Activated CD4-positive, alpha-beta T cell treated with anti-CD3 and anti-CD28 coated beads for 36 hours (primary cell): ENCODE measurements at regions not wholly inside any gene's neighbourhood (a gene's known extent, or its start where the extent isn't known, plus 50 kb on each side); places are given as distances from the start of the nearest gene placed in this dataset.

ENCODE experiments used
- ATAC-seq: fragments of 200-7000 bp; cut with Tn5 transposase; one replicate; pipeline ENCODE4 v1.10.0; 2021; ENCODE audit warnings: mild to moderate bottlenecking, moderate library complexity
- CTCF ChIA-PET: fragments of 350-600 bp; sonication (Branson Sonifier 250); formaldehyde crosslinking; loops from one replicate; lab custom pipeline; 2021; ENCODE audit warnings: antibody characterized with exemption; lab: Charles Lee
- POLR2A ChIA-PET: fragments of 350-600 bp; sonication (Branson Sonifier 250); formaldehyde crosslinking; loops from one replicate; lab custom pipeline; 2021; ENCODE audit warnings: antibody characterized with exemption, inconsistent platforms; lab: Charles Lee
- DNase-seq: peaks from one replicate; pipeline ENCODE4 v3.0.0-alpha.2; 2020
- H3K27ac Mint-ChIP-seq: one replicate; pipeline ENCODE4 v1.8.0; 2021; ENCODE audit warnings: mixed read lengths
- H3K27me3 Mint-ChIP-seq: one replicate; pipeline ENCODE4 v1.8.0; 2021; ENCODE audit warnings: mixed read lengths
- H3K36me3 Mint-ChIP-seq: one replicate; pipeline ENCODE4 v1.8.0; 2021; ENCODE audit warnings: low read depth, mixed read lengths
- H3K4me1 Mint-ChIP-seq: one replicate; pipeline ENCODE4 v1.8.0; 2021; ENCODE audit warnings: mixed read lengths
- H3K4me3 Mint-ChIP-seq: one replicate; pipeline ENCODE4 v1.8.0; 2021; ENCODE audit warnings: mild to moderate bottlenecking, moderate library complexity, mixed read lengths
- H3K9me3 Mint-ChIP-seq: one replicate; pipeline ENCODE4 v1.8.0; 2021; ENCODE audit warnings: low read depth, mixed read lengths
- intact Hi-C, 2 experiments: fragments of 100-400 bp; cut with DNase I in 1 of 2; cut with micrococcal nuclease in 1 of 2; formaldehyde crosslinking; loops; one replicate each; pipeline versions ENCODE4 v1.14.2 to v1.15.1; 2022 to 2024; cut with DNase I, micrococcal nuclease

GRCh38 chr6:3984494-3984893 lies 94.4 kb downstream of the FAM217A start:
- Mint-ChIP-seq H3K9me3 (peaks cover 3% of the 10 kb centered on the region), H3K27me3 (no peaks in the 10 kb centered on the region)
- CTCF ChIA-PET: no interaction called here

GRCh38 chr6:3986241-3986640 lies 92.7 kb downstream of the FAM217A start:
- H3K4me1 Mint-ChIP-seq: peaks cover 10% of the 10 kb centered on the region
- ATAC-seq: no peak
- no peak overlapping the region for H3K4me3 Mint-ChIP-seq
- H3K36me3 Mint-ChIP-seq: peaks cover 4% of the 10 kb centered on the region
- POLR2A ChIA-PET: no interaction called here
- no peak for DNase-seq
- CTCF ChIA-PET: interaction anchor here (0.7 to 1.9 kb wide), 10 partner anchors 9 to 275 kb away, joined by 3 to 10 read pairs (median 4); no protein-coding TSS in a partner anchor
- peaks cover 3% of the 10 kb centered on the region for H3K9me3 Mint-ChIP-seq
- no peaks in the 10 kb centered on the region for H3K27me3 Mint-ChIP-seq
- no peak overlapping the region for H3K27ac Mint-ChIP-seq
- intact Hi-C loops: no loop called here

More at GRCh38 chr6:3984494-3984893, 94.4 kb downstream of the FAM217A start:
- POLR2A ChIA-PET: no interaction called here
- peaks cover 4% of the 10 kb centered on the region for H3K36me3 Mint-ChIP-seq
- H3K4me3 Mint-ChIP-seq: no peak overlapping the region
- no peak for ATAC-seq
- no peak overlapping the region for H3K27ac Mint-ChIP-seq
- peaks cover 5% of the 10 kb centered on the region for H3K4me1 Mint-ChIP-seq
- intact Hi-C loops: no loop called here
- no peak for DNase-seq

- Mint-ChIP-seq H3K36me3 (peaks cover 2% of the 10 kb centered on the region), H3K27ac (no peak overlapping the region), H3K27me3 (no peaks in the 10 kb centered on the region), H3K4me1 (peaks cover 10% of the 10 kb centered on the region), H3K9me3 (peaks cover under 1% of the 10 kb centered on the region), H3K4me3 (no peak overlapping the region)
- ATAC-seq (no peak), DNase-seq (no peak)
- CTCF ChIA-PET: interaction anchor here (0.6 to 1.9 kb wide), 6 partner anchors 9 to 275 kb away, joined by 3 to 10 read pairs (median 4); no protein-coding TSS in a partner anchor
- intact Hi-C loops: no loop called here
- POLR2A ChIA-PET: no interaction called here
Measured at GRCh38 chr6:3987053-3987452, 91.9 kb downstream of the FAM217A start.

GRCh38 chr6:3987576-3987975 lies 91.4 kb downstream of the FAM217A start:
- Mint-ChIP-seq H3K27ac (no peak overlapping the region), H3K36me3 (no peaks in the 10 kb centered on the region), H3K9me3 (no peaks in the 10 kb centered on the region), H3K27me3 (no peaks in the 10 kb centered on the region), H3K4me1 (peaks cover 10% of the 10 kb centered on the region), H3K4me3 (no peak overlapping the region)
- ATAC-seq (no peak), DNase-seq (no peak)
- intact Hi-C loops: no loop called here
- ChIA-PET CTCF (interaction anchor here (0.6 to 1.6 kb wide), 4 partner anchors 70 to 521 kb away, joined by 3 to 7 read pairs (median 4); no protein-coding TSS in a partner anchor), POLR2A (no interaction called here)

GRCh38 chr6:3990692-3991491 lies 88.0 kb downstream of the FAM217A start:
- ChIA-PET POLR2A (no interaction called here), CTCF (interaction anchor here (0.6 to 2.7 kb wide), 16 partner anchors 7 to 265 kb away, joined by 3 to 23 read pairs (median 4); partner anchors contain the start of gene FAM50B)
- Mint-ChIP-seq H3K4me1 (peaks cover 10% of the 10 kb centered on the region), H3K27ac (peak overlapping the region; percentile 7), H3K27me3 (no peaks in the 10 kb centered on the region), H3K36me3 (no peaks in the 10 kb centered on the region), H3K9me3 (no peaks in the 10 kb centered on the region), H3K4me3 (no peak overlapping the region)
- intact Hi-C loops: loop anchor here (1.0 kb wide), 2 partner anchors 243 to 249 kb away; no protein-coding TSS in a partner anchor
- ATAC-seq: peak; percentile 100
- peak; percentile 86 for DNase-seq

- ATAC-seq: no peak
- ChIA-PET POLR2A (interaction anchor here (0.6 kb wide), 1 partner anchor 242 kb away, joined by 3 read pairs; no protein-coding TSS in a partner anchor), CTCF (interaction anchor here (0.5 to 2.1 kb wide), 6 partner anchors 10 to 246 kb away, joined by 3 to 5 read pairs (median 4); no protein-coding TSS in a partner anchor)
- Mint-ChIP-seq H3K4me1 (peaks cover 8% of the 10 kb centered on the region), H3K4me3 (no peak overlapping the region), H3K27ac (no peak overlapping the region), H3K27me3 (no peaks in the 10 kb centered on the region), H3K9me3 (no peaks in the 10 kb centered on the region), H3K36me3 (no peaks in the 10 kb centered on the region)
- no peak for DNase-seq
- intact Hi-C loops: loop anchor here (1.0 kb wide), 2 partner anchors 244 to 250 kb away; no protein-coding TSS in a partner anchor
Measured at GRCh38 chr6:3991941-3992340, 87.0 kb downstream of the FAM217A start.

GRCh38 chr6:3996349-3996748 lies 82.6 kb downstream of the FAM217A start:
- ATAC-seq (no peak), DNase-seq (no peak)
- Mint-ChIP-seq H3K9me3 (no peaks in the 10 kb centered on the region), H3K36me3 (peaks cover 3% of the 10 kb centered on the region), H3K27ac (no peak overlapping the region), H3K27me3 (no peaks in the 10 kb centered on the region), H3K4me1 (peaks cover 9% of the 10 kb centered on the region), H3K4me3 (no peak overlapping the region)
- ChIA-PET CTCF (interaction anchor here (0.6 to 3.0 kb wide), 7 partner anchors 10 to 255 kb away, joined by 3 to 13 read pairs (median 6); no protein-coding TSS in a partner anchor), POLR2A (no interaction called here)
- intact Hi-C loops: no loop called here

- intact Hi-C loops: no loop called here
- peaks cover 3% of the 10 kb centered on the region for H3K36me3 Mint-ChIP-seq
- POLR2A ChIA-PET: no interaction called here
- H3K9me3 Mint-ChIP-seq: no peaks in the 10 kb centered on the region
- DNase-seq: no peak
- peaks cover 16% of the 10 kb centered on the region for H3K4me1 Mint-ChIP-seq
- CTCF ChIA-PET: interaction anchor here (0.9 to 2.6 kb wide), 10 partner anchors 8 to 256 kb away, joined by 3 to 17 read pairs (median 4); no protein-coding TSS in a partner anchor
- H3K27ac Mint-ChIP-seq: no peak overlapping the region
- no peaks in the 10 kb centered on the region for H3K27me3 Mint-ChIP-seq
- H3K4me3 Mint-ChIP-seq: no peak overlapping the region
- ATAC-seq: no peak
Measured at GRCh38 chr6:3997177-3997770, 81.7 kb downstream of the FAM217A start.

GRCh38 chr6:3999800-4000661 lies 78.9 kb downstream of the FAM217A start:
- intact Hi-C loops: no loop called here
- peaks cover 21% of the 10 kb centered on the region for H3K4me1 Mint-ChIP-seq

GRCh38 chr6:4004249-4004648 lies 74.7 kb downstream of the FAM217A start:
- ChIA-PET CTCF (interaction anchor here (1.5 kb wide), 1 partner anchor 26 kb away, joined by 3 read pairs; no protein-coding TSS in a partner anchor), POLR2A (no interaction called here)
- intact Hi-C loops: no loop called here
- no peaks in the 10 kb centered on the region for H3K9me3 Mint-ChIP-seq
- H3K4me3 Mint-ChIP-seq: no peak overlapping the region
- ATAC-seq (peak; percentile 76), DNase-seq (no peak)
- H3K27me3 Mint-ChIP-seq: no peaks in the 10 kb centered on the region
- peaks cover 2% of the 10 kb centered on the region for H3K36me3 Mint-ChIP-seq
- peaks cover 31% of the 10 kb centered on the region for H3K4me1 Mint-ChIP-seq
- H3K27ac Mint-ChIP-seq: no peak overlapping the region

More at GRCh38 chr6:3999800-4000661, 78.9 kb downstream of the FAM217A start:
- DNase-seq (no peak), ATAC-seq (no peak)
- ChIA-PET POLR2A (no interaction called here), CTCF (interaction anchor here (0.6 kb wide), 1 partner anchor 14 kb away, joined by 3 read pairs; no protein-coding TSS in a partner anchor)
- H3K27me3 Mint-ChIP-seq: no peaks in the 10 kb centered on the region
- no peak overlapping the region for H3K27ac Mint-ChIP-seq
- H3K4me3 Mint-ChIP-seq: no peak overlapping the region
- no peaks in the 10 kb centered on the region for H3K9me3 Mint-ChIP-seq
- H3K36me3 Mint-ChIP-seq: peaks cover 5% of the 10 kb centered on the region
